Ovary (tissue), 7 donors: ENCODE measurements at regions not wholly inside any gene's neighbourhood (a gene's known extent, or its start where the extent isn't known, plus 50 kb on each side); places are given as distances from the start of the nearest gene placed in this dataset.
"Not testable (repeated sequence)": the region's sequence is repeated elsewhere in the genome, so short reads cannot be mapped to it uniquely, and the experiment has no call there.

Experiments
- DNase-seq, 5 donors: peaks; one replicate each; pipeline ENCODE4 v3.0.0-alpha.2; 2019 to 2020
- H3K27ac ChIP-seq, 2 donors: fragments of 200-600 bp; one replicate each; pipeline versions ENCODE4 v1.5.1 to v1.8.0; 2019 to 2022
- H3K27me3 ChIP-seq: fragments of 200-600 bp; one replicate; pipeline ENCODE4 v1.8.0; 2022
- H3K36me3 ChIP-seq: fragments of 200-600 bp; sonication (generic); one replicate; pipeline ENCODE4 v1.5.1; 2019
- H3K4me1 ChIP-seq: one replicate; pipeline ENCODE4 v1.8.1; 2013; ENCODE audit warnings: mild to moderate bottlenecking, moderate library complexity; ENCODE audit not compliant: insufficient read depth
- H3K4me3 ChIP-seq: fragments of 200-600 bp; sonication (generic); one replicate; pipeline ENCODE4 v1.5.1; 2017
- H3K9me3 ChIP-seq, 2 donors: fragments of 200-600 bp in 1 of 2; sonication (generic) in 1 of 2; one replicate each; pipeline versions ENCODE4 v1.5.1 to v1.8.1; 2013 to 2019; ENCODE audit warnings: mild to moderate bottlenecking in 1 of 2, moderate library complexity in 1 of 2
- CTCF ChIP-seq, 3 donors: fragments of 450-650 bp in 2 of 3; fragments of 200-600 bp in 1 of 3; IDR thresholded peaks; one replicate each; pipeline versions ENCODE4 v1.5.1 to v1.8.0; 2016 to 2022; ENCODE audit warnings: antibody characterized with exemption in 3 of 3, mild to moderate bottlenecking in 1 of 3
- EP300 ChIP-seq: sonication (generic); formaldehyde crosslinking; IDR thresholded peaks from one replicate; pipeline ENCODE4 v1.6.1; 2017; ENCODE audit warnings: antibody characterized with exemption
- POLR2A ChIP-seq: fragments of 450-650 bp; IDR thresholded peaks from one replicate; pipeline ENCODE4 v1.6.1; 2017; ENCODE audit warnings: antibody characterized with exemption, mild to moderate bottlenecking, moderate library complexity
- WGBS, 3 donors: extraction: QIAGEN DNeasy Blood & Tissue Kit in 1 of 3; methylation state at CpG; one replicate each; pipeline versions ENCODE4 v1.1.5 to v1.1.7; 2013 to 2017; 5-methylcytosine and 5-hydroxymethylcytosine counted together
- intact Hi-C, 4 donors: fragments of 100-400 bp; cut with DNase I; formaldehyde crosslinking; loops; one replicate each; pipeline versions ENCODE4 v1.11.0 to v1.15.1; 2022 to 2023
- donor health status: DM: no; HTN: no; CAD: no; lungs with moderate emphysema.
- donor health status: DM: no; HTN: no; CAD: no.
- donor health status: Bipolar disorder and iron deficiency.
- donor health status: DM: no; HTN: no; CAD: no.
- donor health status: DM: yes; HTN: yes; CAD: no.

GRCh38 chr6:69487688-69488087, 309.1 kb downstream of the LMBRD1 start:
- Histone ChIP-seq H3K4me3 (no peak overlapping the region), H3K9me3 (no peaks in the 10 kb centered on the region), H3K27me3 (no peaks in the 10 kb centered on the region), H3K36me3 (no peaks in the 10 kb centered on the region), H3K27ac (no peak overlapping the region), H3K4me1 (no peaks in the 10 kb centered on the region)
- intact Hi-C loops, result no loop called here
- TF ChIP-seq EP300 (no peak), POLR2A (no peak), CTCF (IDR thresholded peaks at IDR 0.05) (no peak)
- DNase-seq, result no peak

- intact Hi-C loops, result no loop called here
- no peaks in the 10 kb centered on the region for H3K9me3 ChIP-seq
These were observed 329.7 kb downstream of the LMBRD1 start for GRCh38 chr6:69466979-69467570.

GRCh38 chr6:69465866-69466265, 330.9 kb downstream of the LMBRD1 start:
- no peaks in the 10 kb centered on the region for H3K9me3 ChIP-seq
- no peak overlapping the region for H3K4me3 ChIP-seq
- no peaks in the 10 kb centered on the region for H3K27me3 ChIP-seq
- no peak overlapping the region for H3K27ac ChIP-seq
- no peak for TF ChIP-seq EP300
- no peak for TF ChIP-seq POLR2A
- TF ChIP-seq CTCF (IDR thresholded peaks at IDR 0.05), result no peak
- no peak for DNase-seq
- H3K36me3 ChIP-seq, result no peaks in the 10 kb centered on the region
- intact Hi-C loops, result no loop called here
- no peaks in the 10 kb centered on the region for H3K4me1 ChIP-seq

More at GRCh38 chr6:69466979-69467570, 329.7 kb downstream of the LMBRD1 start:
- TF ChIP-seq CTCF (IDR thresholded peaks at IDR 0.05) (no peak), EP300 (no peak), POLR2A (no peak)
- H3K27me3 ChIP-seq, result no peaks in the 10 kb centered on the region
- H3K36me3 ChIP-seq, result no peaks in the 10 kb centered on the region
- no peaks in the 10 kb centered on the region for H3K4me1 ChIP-seq
- WGBS, 3 donors, result 92 to 94% (median 92%) methylated on average over 25 to 26 of the region's 26 CpGs
- H3K4me3 ChIP-seq, result no peak overlapping the region
- no peak for DNase-seq
- no peak overlapping the region for H3K27ac ChIP-seq

GRCh38 chr6:69456086-69456485, 340.7 kb downstream of the LMBRD1 start:
- WGBS, 3 donors, result 75 to 85% (median 76%) methylated on average over 3 of the region's 3 CpGs
- H3K27me3 ChIP-seq, result no peaks in the 10 kb centered on the region
- no peak overlapping the region for H3K27ac ChIP-seq
- TF ChIP-seq POLR2A (no peak), CTCF (IDR thresholded peaks at IDR 0.05) (no peak)
- H3K9me3 ChIP-seq, result no peaks in the 10 kb centered on the region
- no peak for DNase-seq
- H3K4me1 ChIP-seq, result no peaks in the 10 kb centered on the region
- intact Hi-C loops, result no loop called here
- H3K36me3 ChIP-seq, result no peaks in the 10 kb centered on the region
- H3K4me3 ChIP-seq, result no peak overlapping the region

GRCh38 chr6:69454619-69455018, 342.2 kb downstream of the LMBRD1 start:
- H3K4me1 ChIP-seq, H3K36me3 ChIP-seq, H3K4me3 ChIP-seq, DNase-seq, H3K9me3 ChIP-seq, H3K27me3 ChIP-seq, intact Hi-C loops, H3K27ac ChIP-seq: not testable (repeated sequence)
- WGBS, 3 donors, result 93 to 97% (median 96%) methylated on average over 2 of the region's 2 CpGs

GRCh38 chr6:69450493-69450892, 346.3 kb downstream of the LMBRD1 start:
- H3K36me3 ChIP-seq, intact Hi-C loops, H3K27ac ChIP-seq, H3K27me3 ChIP-seq, H3K4me1 ChIP-seq, H3K4me3 ChIP-seq, H3K9me3 ChIP-seq, DNase-seq: not testable (repeated sequence)
- 65 to 86% (median 70%) methylated on average over 3 of the region's 3 CpGs for WGBS, 3 donors
